Suprapubic skin (tissue), 4 donors: ENCODE measurements at regions not wholly inside any gene's neighbourhood (a gene's known extent, or its start where the extent isn't known, plus 50 kb on each side); places are given as distances from the start of the nearest gene placed in this dataset.
A peak's percentile ranks its signal among the peaks of the same experiment; 100 is the strongest.

ENCODE experiments used
- DNase-seq, 2 donors: peaks; one replicate each; pipeline ENCODE4 v3.0.0-alpha.2; 2019; ENCODE audit warnings: low spot score in 2 of 2
- H3K27ac ChIP-seq: fragments of 200-600 bp; sonication (generic); one replicate; pipeline ENCODE4 v1.5.1; 2019
- H3K27me3 ChIP-seq: fragments of 200-600 bp; sonication (generic); one replicate; pipeline ENCODE4 v1.5.1; 2019
- H3K36me3 ChIP-seq: fragments of 200-600 bp; sonication (generic); one replicate; pipeline ENCODE4 v1.5.1; 2019
- H3K4me1 ChIP-seq: fragments of 200-600 bp; sonication (generic); one replicate; pipeline ENCODE4 v1.5.1; 2019
- H3K4me3 ChIP-seq: fragments of 200-600 bp; sonication (generic); one replicate; pipeline ENCODE4 v1.5.1; 2019; ENCODE audit warnings: mild to moderate bottlenecking
- H3K9me3 ChIP-seq: fragments of 200-600 bp; sonication (generic); one replicate; pipeline ENCODE4 v1.5.1; 2019
- EP300 ChIP-seq: sonication (generic); formaldehyde crosslinking; IDR thresholded peaks from one replicate; pipeline ENCODE4 v1.6.1; 2017; ENCODE audit warnings: antibody characterized with exemption
- POLR2A ChIP-seq, 2 donors: fragments of 450-650 bp; IDR thresholded peaks; one replicate each; pipeline ENCODE4 v1.6.1; 2017; ENCODE audit warnings: antibody characterized with exemption in 2 of 2, mild to moderate bottlenecking in 2 of 2, moderate library complexity in 2 of 2
- POLR2AphosphoS5 ChIP-seq, 3 donors: sonication (generic); formaldehyde crosslinking; IDR thresholded peaks; one replicate each; pipeline ENCODE4 v1.6.1; 2017; ENCODE audit warnings: antibody characterized with exemption in 3 of 3
- WGBS: methylation state at CpG from one replicate; pipeline ENCODE4 v1.1.5; 2018; 5-methylcytosine and 5-hydroxymethylcytosine counted together
- TF ChIP-seq, protein P1 (sequence below), 2 donors: fragments of 200-600 bp in 1 of 2; fragments of 450-650 bp in 1 of 2; sonication (generic) in 1 of 2; IDR thresholded peaks; one replicate each; pipeline ENCODE4 v1.5.1; 2016 to 2019; ENCODE audit warnings: antibody characterized with exemption in 2 of 2, mild to moderate bottlenecking in 1 of 2, moderate library complexity in 1 of 2

DNA sequence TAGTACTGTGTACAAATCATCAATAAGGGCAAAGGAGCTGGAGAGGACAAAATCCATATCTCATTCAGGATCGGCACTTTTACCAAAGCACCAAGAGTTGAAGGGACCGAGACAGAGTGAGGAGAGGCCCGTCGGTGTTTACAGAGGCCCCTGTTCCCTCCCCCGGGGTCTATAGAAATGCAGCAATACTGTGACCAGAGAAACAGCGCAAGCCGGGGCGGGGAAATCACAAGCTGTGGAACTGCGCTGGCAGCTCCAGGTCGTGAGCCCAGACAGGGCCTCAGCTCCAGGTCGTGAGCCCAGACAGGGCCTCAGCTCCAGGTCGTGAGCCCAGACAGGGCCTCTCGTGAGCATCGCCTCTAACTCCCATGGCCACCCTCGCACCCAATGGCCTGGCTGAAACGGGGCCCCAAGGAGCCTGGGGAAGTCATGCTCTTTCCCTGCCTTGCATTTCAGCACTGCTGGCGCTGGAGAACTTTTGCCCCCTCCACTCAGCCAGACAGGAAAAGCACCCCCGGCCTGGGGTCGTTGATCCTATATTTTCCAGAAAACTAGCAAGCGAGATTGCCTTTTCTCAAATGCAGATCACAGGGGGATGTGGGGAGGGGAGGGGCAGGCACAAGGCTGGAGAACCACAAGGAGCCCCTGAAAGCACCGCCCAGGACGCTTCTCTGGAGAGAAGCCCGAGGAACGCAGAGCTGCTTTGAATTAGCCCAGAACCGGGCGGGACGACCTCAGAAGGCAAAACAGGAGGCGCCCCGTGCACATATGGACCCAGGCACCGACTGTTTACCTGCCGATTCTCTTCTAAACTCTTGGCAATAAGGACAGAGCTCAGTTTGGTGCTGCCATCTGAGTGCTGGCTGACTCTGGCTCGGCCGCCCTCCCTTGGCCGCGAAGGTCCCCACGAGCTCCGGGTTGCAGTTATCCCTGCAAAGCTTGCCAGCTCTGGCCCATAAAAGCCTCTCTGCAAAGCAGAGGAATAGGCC lies 223.7 kb downstream of the ACKR3 start:
- peak overlapping the region; percentile 45 for H3K27ac ChIP-seq
- DNase-seq = peak in 1 of 2 donors; percentile 55

DNA sequence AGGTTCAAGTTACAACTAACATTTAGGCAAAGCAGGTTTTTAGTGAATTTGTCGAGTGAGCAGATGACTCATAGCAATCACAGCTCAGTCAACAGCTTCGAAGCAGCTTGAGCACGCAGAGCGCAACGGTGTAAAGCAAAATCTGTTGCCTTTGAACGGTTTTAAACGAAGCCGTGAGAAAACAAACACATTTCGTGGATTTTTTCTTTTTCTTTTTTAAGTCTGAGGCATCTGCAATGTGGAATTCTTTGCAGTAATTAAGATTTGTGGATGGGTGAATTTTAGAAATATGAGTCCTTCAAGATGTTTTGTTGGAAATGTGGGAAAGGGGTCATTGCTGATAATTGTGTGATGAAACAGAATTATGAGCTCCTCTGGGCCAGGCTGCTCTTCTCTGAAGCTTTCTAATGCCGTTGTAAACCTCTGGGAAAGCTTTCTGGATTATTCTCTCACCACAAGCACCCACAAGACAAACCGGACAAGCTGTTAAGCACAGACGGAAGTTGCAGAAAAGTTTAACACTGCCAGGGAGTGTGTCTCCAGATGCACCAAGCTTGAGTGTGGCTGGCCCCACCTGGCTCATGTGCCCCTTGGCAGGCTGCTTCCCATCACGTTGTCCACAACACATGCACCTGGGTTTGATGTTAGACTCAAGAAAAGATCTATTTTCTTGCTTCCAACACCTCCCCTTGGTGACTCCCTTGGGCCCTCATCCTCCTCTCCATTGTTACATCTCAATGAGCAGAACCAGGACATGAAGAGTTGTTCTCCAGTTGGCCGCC lies 224.7 kb downstream of the ACKR3 start:
- Histone ChIP-seq H3K4me1 (peaks cover 12% of the 10 kb centered on the region), H3K27ac (no peak overlapping the region), H3K36me3 (no peaks in the 10 kb centered on the region), H3K9me3 (no peaks in the 10 kb centered on the region), H3K4me3 (no peak overlapping the region), H3K27me3 (peaks cover 4% of the 10 kb centered on the region)
- TF ChIP-seq EP300 = no peak
- no peak for TF ChIP-seq POLR2AphosphoS5 (IDR thresholded peaks at IDR 0.05)
- TF ChIP-seq POLR2A (IDR thresholded peaks at IDR 0.05) = no peak
- TF ChIP-seq, protein P1, sequence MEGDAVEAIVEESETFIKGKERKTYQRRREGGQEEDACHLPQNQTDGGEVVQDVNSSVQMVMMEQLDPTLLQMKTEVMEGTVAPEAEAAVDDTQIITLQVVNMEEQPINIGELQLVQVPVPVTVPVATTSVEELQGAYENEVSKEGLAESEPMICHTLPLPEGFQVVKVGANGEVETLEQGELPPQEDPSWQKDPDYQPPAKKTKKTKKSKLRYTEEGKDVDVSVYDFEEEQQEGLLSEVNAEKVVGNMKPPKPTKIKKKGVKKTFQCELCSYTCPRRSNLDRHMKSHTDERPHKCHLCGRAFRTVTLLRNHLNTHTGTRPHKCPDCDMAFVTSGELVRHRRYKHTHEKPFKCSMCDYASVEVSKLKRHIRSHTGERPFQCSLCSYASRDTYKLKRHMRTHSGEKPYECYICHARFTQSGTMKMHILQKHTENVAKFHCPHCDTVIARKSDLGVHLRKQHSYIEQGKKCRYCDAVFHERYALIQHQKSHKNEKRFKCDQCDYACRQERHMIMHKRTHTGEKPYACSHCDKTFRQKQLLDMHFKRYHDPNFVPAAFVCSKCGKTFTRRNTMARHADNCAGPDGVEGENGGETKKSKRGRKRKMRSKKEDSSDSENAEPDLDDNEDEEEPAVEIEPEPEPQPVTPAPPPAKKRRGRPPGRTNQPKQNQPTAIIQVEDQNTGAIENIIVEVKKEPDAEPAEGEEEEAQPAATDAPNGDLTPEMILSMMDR (IDR thresholded peaks at IDR 0.05) = no peak
- DNase-seq = peak in 1 of 2 donors; percentile 53
- 59% methylated on average over 14 of the region's 14 CpGs for WGBS

More for the DNA sequence above, 223.7 kb downstream of the ACKR3 start:
- peaks cover 4% of the 10 kb centered on the region for H3K27me3 ChIP-seq
- WGBS = 81% methylated on average over 29 of the region's 37 CpGs
- no peak overlapping the region for H3K4me3 ChIP-seq
- H3K9me3 ChIP-seq = no peaks in the 10 kb centered on the region
- peaks cover 9% of the 10 kb centered on the region for H3K4me1 ChIP-seq
- TF ChIP-seq, protein P1 (IDR thresholded peaks at IDR 0.05) = no peak
- TF ChIP-seq POLR2AphosphoS5 (IDR thresholded peaks at IDR 0.05) (no peak), EP300 (no peak), POLR2A (IDR thresholded peaks at IDR 0.05) (no peak)
- no peaks in the 10 kb centered on the region for H3K36me3 ChIP-seq

DNA sequence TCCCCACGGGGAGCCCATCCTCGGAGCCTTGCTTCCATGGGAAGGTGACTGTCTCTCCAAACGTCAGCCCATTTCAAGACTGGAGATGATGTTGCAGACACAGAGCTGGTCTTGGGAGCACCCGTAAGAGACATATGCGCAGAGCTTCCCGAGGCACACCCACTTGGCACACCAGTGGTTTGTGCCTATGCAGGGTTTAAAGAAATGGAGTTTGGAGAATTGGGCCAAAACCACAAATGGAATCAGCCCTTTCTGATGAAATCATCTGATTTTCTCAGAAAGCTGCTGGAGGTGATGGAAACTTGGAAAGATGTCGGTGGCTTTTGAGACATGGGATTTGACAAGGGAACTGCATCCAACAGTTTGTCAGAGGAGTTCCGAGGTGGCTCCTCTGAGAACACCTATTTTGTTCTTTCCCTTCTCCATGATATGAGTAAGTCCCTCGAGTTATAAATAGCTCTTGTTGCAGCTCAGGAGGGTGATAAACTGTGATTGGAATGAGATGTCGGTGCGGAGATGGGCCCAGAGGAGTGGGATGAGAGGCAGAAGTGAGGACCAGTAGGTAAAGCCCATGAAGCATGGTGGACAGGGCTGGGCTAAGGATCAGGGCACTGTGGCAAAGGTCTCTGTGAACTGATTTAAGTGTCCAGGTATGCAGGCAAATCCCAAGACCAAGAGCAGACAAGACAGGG lies 225.7 kb downstream of the ACKR3 start:
- 75% methylated on average over 11 of the region's 11 CpGs for WGBS
- Histone ChIP-seq H3K27me3 (peaks cover 4% of the 10 kb centered on the region), H3K36me3 (no peaks in the 10 kb centered on the region), H3K9me3 (no peaks in the 10 kb centered on the region), H3K27ac (no peak overlapping the region), H3K4me1 (peaks cover 12% of the 10 kb centered on the region), H3K4me3 (no peak overlapping the region)
- DNase-seq = peak in 1 of 2 donors; percentile 47
- no peak for TF ChIP-seq POLR2A (IDR thresholded peaks at IDR 0.05)
- TF ChIP-seq EP300 = no peak
- no peak for TF ChIP-seq POLR2AphosphoS5 (IDR thresholded peaks at IDR 0.05)
- TF ChIP-seq, protein P1 (IDR thresholded peaks at IDR 0.05) = no peak

DNA sequence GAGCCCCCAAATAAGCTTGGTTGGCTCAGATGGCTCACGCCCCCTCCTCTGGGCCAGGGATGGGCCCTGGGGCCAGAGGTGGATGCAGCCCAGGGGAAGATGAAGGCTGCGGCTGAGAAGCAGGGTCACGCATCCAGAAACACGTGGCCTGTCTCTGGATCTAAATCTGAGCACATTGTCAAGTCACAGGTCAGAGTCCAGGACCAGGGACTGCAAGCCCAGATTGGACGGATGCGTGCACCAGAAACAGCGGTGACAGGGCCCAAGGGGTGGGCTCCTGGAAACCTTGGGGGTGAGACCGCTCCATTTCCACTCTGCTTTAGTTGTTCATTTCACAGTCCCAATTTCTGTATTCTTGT lies 226.2 kb downstream of the ACKR3 start:
- no peaks in the 10 kb centered on the region for H3K9me3 ChIP-seq
- H3K27me3 ChIP-seq = peaks cover 4% of the 10 kb centered on the region
- no peak overlapping the region for H3K4me3 ChIP-seq
- H3K27ac ChIP-seq = no peak overlapping the region
- peaks cover 12% of the 10 kb centered on the region for H3K4me1 ChIP-seq
- peak in 1 of 2 donors; percentile 31 for DNase-seq
- TF ChIP-seq POLR2AphosphoS5 (IDR thresholded peaks at IDR 0.05) (no peak), EP300 (no peak)
- 97% methylated on average over 8 of the region's 8 CpGs for WGBS
- no peaks in the 10 kb centered on the region for H3K36me3 ChIP-seq

DNA sequence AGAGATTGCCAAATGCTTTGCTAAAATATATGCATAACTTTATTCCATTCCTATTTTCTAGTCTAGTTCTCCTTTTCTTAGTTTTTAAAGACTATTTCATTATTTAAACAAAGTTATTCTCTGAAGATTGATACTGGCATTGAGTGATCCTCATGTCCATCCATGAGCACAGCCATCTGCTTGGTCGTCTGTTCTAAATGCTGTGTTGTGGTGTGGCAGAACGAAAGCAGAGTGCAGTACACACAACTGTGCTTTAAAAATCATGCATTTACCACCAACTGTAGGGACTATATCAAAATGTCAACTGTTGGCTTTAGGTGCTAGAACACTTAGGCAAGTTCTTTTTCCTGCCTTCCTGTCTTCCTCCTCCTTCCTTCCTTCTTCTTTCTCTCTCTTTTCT lies 226.6 kb downstream of the ACKR3 start:
- DNase-seq = no peak
- TF ChIP-seq EP300 (no peak), POLR2A (IDR thresholded peaks at IDR 0.05) (no peak), POLR2AphosphoS5 (IDR thresholded peaks at IDR 0.05) (no peak)
- TF ChIP-seq, protein P1 (IDR thresholded peaks at IDR 0.05) = no peak
- no peaks in the 10 kb centered on the region for H3K9me3 ChIP-seq
- peaks cover 4% of the 10 kb centered on the region for H3K27me3 ChIP-seq
- 88% methylated on average over 2 of the region's 2 CpGs for WGBS
- H3K4me3 ChIP-seq = no peak overlapping the region
- H3K36me3 ChIP-seq = no peaks in the 10 kb centered on the region
- H3K4me1 ChIP-seq = peaks cover 12% of the 10 kb centered on the region
- H3K27ac ChIP-seq = no peak overlapping the region
